ENCODE measurements at regions not wholly inside any gene's neighbourhood (a gene's known extent, or its start where the extent isn't known, plus 50 kb on each side); places are given as distances from the start of the nearest gene placed in this dataset.

DNA sequence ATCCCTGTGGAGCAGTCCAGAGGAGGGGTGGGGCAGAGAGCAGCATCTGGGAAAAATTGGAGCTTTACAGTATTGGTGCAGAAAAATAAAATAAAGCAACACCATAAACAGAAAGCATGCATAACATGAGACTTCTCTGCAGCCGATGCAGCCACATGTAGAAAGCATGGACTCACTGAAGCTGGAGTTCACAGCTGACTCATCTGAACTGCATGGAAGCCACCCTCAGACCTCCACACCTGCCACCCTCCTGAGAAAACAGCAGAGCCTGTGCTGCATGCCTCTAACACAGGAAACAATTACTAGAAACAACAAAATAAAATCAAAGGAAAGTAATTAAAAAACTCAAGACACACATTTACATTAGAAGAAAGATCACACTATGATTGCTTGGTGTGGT lies 169.4 kb upstream of the ALKAL2 start:
- TF ChIP-seq BHLHE40 (IDR thresholded peaks at IDR 0.05; ENCODE audit: borderline replicate concordance) (no peak), FOXM1 (IDR thresholded peaks at IDR 0.05; ENCODE audit: borderline replicate concordance) (no peak), SP1 (IDR thresholded peaks at IDR 0.05) (no peak), FOXK2 (IDR thresholded peaks at IDR 0.05) (no peak), SUZ12 (IDR thresholded peaks at IDR 0.05) (no peak), ARNT (IDR thresholded peaks at IDR 0.05) (no peak), NFRKB (IDR thresholded peaks at IDR 0.05) (no peak), ELF4 (IDR thresholded peaks at IDR 0.05) (no peak)

All from HEK293T (cell line).